ENCODE measurements at regions not wholly inside any gene's neighbourhood (a gene's known extent, or its start where the extent isn't known, plus 50 kb on each side); places are given as distances from the start of the nearest gene placed in this dataset.
"Not testable (repeated sequence)": the region's sequence is repeated elsewhere in the genome, so short reads cannot be mapped to it uniquely, and the experiment has no call there.

- no peak for DNase-seq
Measured at GRCh38 chr10:128178302-128178958, 52.2 kb upstream of the MKI67 start.

- DNase-seq = no peak
Measured at GRCh38 chr10:128180843-128181242, 54.6 kb upstream of the MKI67 start.

GRCh38 chr10:128185627-128186026 is 59.4 kb upstream of the MKI67 start:
- no peak for DNase-seq

- no peak for DNase-seq
Measured at GRCh38 chr10:128186959-128187787, 61.0 kb upstream of the MKI67 start.

GRCh38 chr10:128187788-128188185 is 61.6 kb upstream of the MKI67 start:
- no peak for DNase-seq

- DNase-seq = no peak
Measured at GRCh38 chr10:128189176-128189575, 63.0 kb upstream of the MKI67 start.

GRCh38 chr10:128191847-128192246 is 65.6 kb upstream of the MKI67 start:
- DNase-seq = no peak

GRCh38 chr10:128201826-128202225 is 75.6 kb upstream of the MKI67 start:
- DNase-seq = not testable (repeated sequence)

GRCh38 chr10:128203028-128203427 is 76.8 kb upstream of the MKI67 start:
- DNase-seq = no peak

- not testable (repeated sequence) for DNase-seq
Measured at GRCh38 chr10:128205591-128205990, 79.4 kb upstream of the MKI67 start.

- DNase-seq = no peak
Measured at GRCh38 chr10:128206676-128207075, 80.5 kb upstream of the MKI67 start.

GRCh38 chr10:128209862-128210214 is 83.6 kb upstream of the MKI67 start:
- no peak for DNase-seq

- DNase-seq = no peak
Measured at GRCh38 chr10:128210215-128211063, 84.2 kb upstream of the MKI67 start.

GRCh38 chr10:128211064-128211504 is 84.9 kb upstream of the MKI67 start:
- DNase-seq = no peak

GRCh38 chr10:128211953-128212727 is 85.9 kb upstream of the MKI67 start:
- DNase-seq = peak; percentile 39

- no peak for DNase-seq
Measured at GRCh38 chr10:128213156-128213555, 86.9 kb upstream of the MKI67 start.

GRCh38 chr10:128215733-128216132 is 89.5 kb upstream of the MKI67 start:
- no peak for DNase-seq

- DNase-seq = no peak
Measured at GRCh38 chr10:128217136-128217535, 90.9 kb upstream of the MKI67 start.

GRCh38 chr10:128218161-128218560 is 91.9 kb upstream of the MKI67 start:
- no peak for DNase-seq

- no peak for DNase-seq
Measured at GRCh38 chr10:128219295-128219694, 93.1 kb upstream of the MKI67 start.

GRCh38 chr10:128220021-128220420 is 93.8 kb upstream of the MKI67 start:
- DNase-seq = no peak

GRCh38 chr10:128221117-128221516 is 94.9 kb upstream of the MKI67 start:
- DNase-seq = no peak

GRCh38 chr10:128221807-128222206 is 95.6 kb upstream of the MKI67 start:
- no peak for DNase-seq

All from NCI-H2227 treated with DMSO at 0.1 percent for 48 hours (cell line).